HG03196 (cell line): ENCODE measurements at regions not wholly inside any gene's neighbourhood (a gene's known extent, or its start where the extent isn't known, plus 50 kb on each side); places are given as distances from the start of the nearest gene placed in this dataset.

Experiments used
- ATAC-seq: cut with Tn5 transposase; IDR thresholded peaks from one replicate; pipeline ENCODE4 v1.9.1; 2021; ENCODE audit not compliant: unreplicated experiment

- ATAC-seq, result no peak
Observed at GRCh38 chr12:97173688-97174410, 266.8 kb downstream of the NEDD1 start.

- no peak for ATAC-seq
Observed at GRCh38 chr12:97177481-97177880, 270.4 kb downstream of the NEDD1 start.

- ATAC-seq, result no peak
Observed at GRCh38 chr12:97181571-97182265, 274.7 kb downstream of the NEDD1 start.

GRCh38 chr12:97182769-97183168 is 275.7 kb downstream of the NEDD1 start:
- ATAC-seq, result no peak

- ATAC-seq, result no peak
Observed at GRCh38 chr12:97184127-97184773, 277.2 kb downstream of the NEDD1 start.

- no peak for ATAC-seq
Observed at GRCh38 chr12:97185567-97185966, 277.0 kb upstream of the RMST start.

GRCh38 chr12:97194546-97194945 is 268.1 kb upstream of the RMST start:
- ATAC-seq, result no peak

- no peak for ATAC-seq
Observed at GRCh38 chr12:97200181-97200580, 262.4 kb upstream of the RMST start.

GRCh38 chr12:97203408-97203807 is 259.2 kb upstream of the RMST start:
- ATAC-seq, result no peak

- ATAC-seq, result no peak
Observed at GRCh38 chr12:97209997-97210396, 252.6 kb upstream of the RMST start.

GRCh38 chr12:97211416-97211930 is 251.1 kb upstream of the RMST start:
- ATAC-seq, result no peak

GRCh38 chr12:97216848-97217247 is 245.8 kb upstream of the RMST start:
- no peak for ATAC-seq

- no peak for ATAC-seq
Observed at GRCh38 chr12:97222391-97222790, 240.2 kb upstream of the RMST start.

- no peak for ATAC-seq
Observed at GRCh38 chr12:97223419-97223818, 239.2 kb upstream of the RMST start.

- ATAC-seq, result no peak
Observed at GRCh38 chr12:97229004-97229403, 233.6 kb upstream of the RMST start.

- ATAC-seq, result no peak
Observed at GRCh38 chr12:97235102-97235501, 227.5 kb upstream of the RMST start.

- ATAC-seq, result no peak
Observed at GRCh38 chr12:97246368-97246767, 216.2 kb upstream of the RMST start.

GRCh38 chr12:97250483-97250882 is 212.1 kb upstream of the RMST start:
- ATAC-seq, result no peak

- no peak for ATAC-seq
Observed at GRCh38 chr12:97257726-97258125, 204.9 kb upstream of the RMST start.

GRCh38 chr12:97259098-97259497 is 203.5 kb upstream of the RMST start:
- ATAC-seq, result no peak

- no peak for ATAC-seq
Observed at GRCh38 chr12:97260786-97261185, 201.8 kb upstream of the RMST start.

GRCh38 chr12:97267166-97267565 is 195.4 kb upstream of the RMST start:
- ATAC-seq, result no peak
